ENCODE measurements at regions not wholly inside any gene's neighbourhood (a gene's known extent, or its start where the extent isn't known, plus 50 kb on each side); places are given as distances from the start of the nearest gene placed in this dataset.

GRCh38 chr4:54575919-54576318 lies 81.8 kb upstream of the KIT start:
- Histone ChIP-seq H3K4me2 (ENCODE audit: low read depth, low read length) (no peak overlapping the region), H3K36me3 (replicated peaks in 1 of 2; ENCODE audit: control insufficient read depth in 1 of 2, insufficient read depth in 2 of 2, low read length in 2 of 2) (no peaks in the 10 kb centered on the region), H4K20me1 (ENCODE audit: insufficient read depth, low read length) (no peaks in the 10 kb centered on the region), H2AFZ (ENCODE audit: low read length) (no peak overlapping the region), H3K4me1 (ENCODE audit: insufficient read depth, low read length) (no peaks in the 10 kb centered on the region), H3K4me3 (replicated peaks in 1 of 3; ENCODE audit: insufficient read depth in 1 of 3, low read depth in 2 of 3, low read length in 3 of 3) (no peak overlapping the region), H3K9me3 (ENCODE audit: low read length) (no peaks in the 10 kb centered on the region), H3K79me2 (ENCODE audit: insufficient read depth, low read length) (no peaks in the 10 kb centered on the region), H3K9ac (ENCODE audit: insufficient read depth, low read depth, low read length) (no peak overlapping the region), H3K27ac (ENCODE audit: extremely low read length, insufficient read depth, low read length) (no peak overlapping the region), H3K27me3 (ENCODE audit: control insufficient read depth in 1 of 2, insufficient read depth in 2 of 2, low read length in 2 of 2) (no peaks in the 10 kb centered on the region; a peak in 1 of 5 replicates)
- no peak for FAIRE-seq
- in situ Hi-C loops (cut with HindIII; ENCODE audit: extremely low pct_ligation_motif_present, low pct_unique_long_range_greater_than_20kb) = no loop called here
- DNase-seq (ENCODE audit: low spot score) = no peak
- no TSS peak for BruUV-seq (replicated peaks)
- intact Hi-C loops (cut with micrococcal nuclease; ENCODE audit: unreplicated experiment) = no loop called here
- CTCF ChIA-PET (ENCODE audit: low intra/inter-chr PET ratio, low total read pairs) = no interaction called here
- TF ChIP-seq ZNF609 (CRISPR knock-in tag; IDR thresholded peaks at IDR 0.05; ENCODE audit: borderline replicate concordance) (no peak), ZNF17 (CRISPR knock-in tag; IDR thresholded peaks at IDR 0.05) (no peak), ZBTB2 (CRISPR knock-in tag; IDR thresholded peaks at IDR 0.05; ENCODE audit: low read depth) (no peak), POLR2AphosphoS5 (IDR thresholded peaks at IDR 0.05; ENCODE audit: low read depth, low read length) (no peak), RBFOX2 (IDR thresholded peaks at IDR 0.05; ENCODE audit: low read depth, low read length) (no peak), ZIK1 (CRISPR knock-in tag; IDR thresholded peaks at IDR 0.05; ENCODE audit: borderline replicate concordance, low read depth) (no peak), MAFK (conservative IDR thresholded peaks at IDR 0.05 in 1 of 2, IDR thresholded peaks at IDR 0.05 in 1 of 2; ENCODE audit: low read length in 2 of 2) (no peak), RFX3 (CRISPR knock-in tag; IDR thresholded peaks at IDR 0.05) (no peak), RBM22 (optimal IDR thresholded peaks at IDR 0.05; ENCODE audit: low read length) (no peak), HES4 (CRISPR knock-in tag; IDR thresholded peaks at IDR 0.05; ENCODE audit: borderline replicate concordance) (no peak), MLLT10 (CRISPR knock-in tag; IDR thresholded peaks at IDR 0.05) (no peak), SKIL (CRISPR knock-in tag; IDR thresholded peaks at IDR 0.05; ENCODE audit: borderline replicate concordance) (no peak), CHCHD3 (CRISPR knock-in tag; IDR thresholded peaks at IDR 0.05) (no peak), ZNF224 (CRISPR knock-in tag; IDR thresholded peaks at IDR 0.05) (no peak), NCOR1 (IDR thresholded peaks at IDR 0.05; ENCODE audit: borderline replicate concordance, low read length) (no peak)
- 0% methylated on average over 2 of the region's 2 CpGs for WGBS (ENCODE audit: low lambda C conversion rate)
- POLR2A ChIA-PET = no interaction called here
- no peak for ATAC-seq
